Dermis blood vessel endothelial cell (primary cell): ENCODE measurements at regions not wholly inside any gene's neighbourhood (a gene's known extent, or its start where the extent isn't known, plus 50 kb on each side); places are given as distances from the start of the nearest gene placed in this dataset.

Experiments used
- DNase-seq: peaks from one replicate; pipeline ENCODE4 v3.0.0; 2010

GRCh38 chr12:29844667-29845066 lies 60.9 kb upstream of the TMTC1 start:
- DNase-seq: no peak

- no peak for DNase-seq
These were observed 59.3 kb upstream of the TMTC1 start for GRCh38 chr12:29843036-29843435.

- DNase-seq: no peak
These were observed 55.0 kb upstream of the TMTC1 start for GRCh38 chr12:29838768-29839167.
